GM18502 (cell line): ENCODE measurements at regions not wholly inside any gene's neighbourhood (a gene's known extent, or its start where the extent isn't known, plus 50 kb on each side); places are given as distances from the start of the nearest gene placed in this dataset.

ENCODE experiments used
- ATAC-seq: cut with Tn5 transposase; IDR thresholded peaks from one replicate; pipeline ENCODE4 v1.9.1; 2021; ENCODE audit warnings: mild to moderate bottlenecking; ENCODE audit not compliant: unreplicated experiment, poor library complexity

- ATAC-seq = no peak
These were observed 474.6 kb upstream of the ATP2B1 start for GRCh38 chr12:90183201-90183600.

GRCh38 chr12:90181216-90181615 is 472.6 kb upstream of the ATP2B1 start:
- ATAC-seq = no peak

GRCh38 chr12:90174956-90175355 is 466.3 kb upstream of the ATP2B1 start:
- ATAC-seq = no peak

GRCh38 chr12:90174198-90174510 is 465.5 kb upstream of the ATP2B1 start:
- ATAC-seq = peak; percentile 57

- no peak for ATAC-seq
These were observed 465.0 kb upstream of the ATP2B1 start for GRCh38 chr12:90173499-90174197.

GRCh38 chr12:90172524-90172923 is 463.9 kb upstream of the ATP2B1 start:
- no peak for ATAC-seq

- ATAC-seq = no peak
These were observed 462.1 kb upstream of the ATP2B1 start for GRCh38 chr12:90170740-90171139.

GRCh38 chr12:90167518-90168208 is 459.0 kb upstream of the ATP2B1 start:
- ATAC-seq = no peak

GRCh38 chr12:90166671-90167070 is 458.0 kb upstream of the ATP2B1 start:
- no peak for ATAC-seq

- no peak for ATAC-seq
These were observed 457.4 kb upstream of the ATP2B1 start for GRCh38 chr12:90166012-90166411.

GRCh38 chr12:90163975-90164374 is 455.3 kb upstream of the ATP2B1 start:
- ATAC-seq = no peak

GRCh38 chr12:90153827-90154226 is 445.2 kb upstream of the ATP2B1 start:
- ATAC-seq = no peak

GRCh38 chr12:90152897-90153624 is 444.4 kb upstream of the ATP2B1 start:
- ATAC-seq = no peak

- no peak for ATAC-seq
These were observed 442.9 kb upstream of the ATP2B1 start for GRCh38 chr12:90151491-90152015.

GRCh38 chr12:90149453-90149852 is 440.8 kb upstream of the ATP2B1 start:
- no peak for ATAC-seq

- no peak for ATAC-seq
These were observed 420.9 kb upstream of the ATP2B1 start for GRCh38 chr12:90129366-90130030.

GRCh38 chr12:90128526-90128925 is 419.9 kb upstream of the ATP2B1 start:
- ATAC-seq = no peak

- ATAC-seq = no peak
These were observed 417.5 kb upstream of the ATP2B1 start for GRCh38 chr12:90126125-90126524.

GRCh38 chr12:90124914-90125313 is 416.3 kb upstream of the ATP2B1 start:
- ATAC-seq = no peak

GRCh38 chr12:90124289-90124688 is 415.7 kb upstream of the ATP2B1 start:
- no peak for ATAC-seq

- ATAC-seq = no peak
These were observed 414.0 kb upstream of the ATP2B1 start for GRCh38 chr12:90122681-90123080.
